ENCODE measurements at regions not wholly inside any gene's neighbourhood (a gene's known extent, or its start where the extent isn't known, plus 50 kb on each side); places are given as distances from the start of the nearest gene placed in this dataset.

GRCh38 chr13:55820817-55821216 lies 1319.9 kb upstream of the PRR20A start:
- Histone ChIP-seq H3K27ac (ENCODE audit: low read depth, low read length) (no peak overlapping the region), H3K9me3 (ENCODE audit: control insufficient read depth, insufficient read depth, low read length) (peaks cover 3% of the 10 kb centered on the region; the same call in 1 of the 2 replicates), H3K27me3 (ENCODE audit: control insufficient read depth, insufficient read depth, low read length) (no peaks in the 10 kb centered on the region), H3K4me3 (ENCODE audit: low read depth, low read length) (no peak overlapping the region)
- ChIA-PET CTCF (no interaction called here), POLR2A (no interaction called here)
- no peak for DNase-seq (ENCODE audit: low read depth, low spot score)
- no peak for TF ChIP-seq CTCF (IDR thresholded peaks at IDR 0.05; ENCODE audit: low read depth, low read length)

- Histone ChIP-seq H3K27ac (ENCODE audit: low read depth, low read length) (no peak overlapping the region), H3K4me3 (ENCODE audit: low read depth, low read length) (no peak overlapping the region), H3K9me3 (ENCODE audit: control insufficient read depth, insufficient read depth, low read length) (peaks cover 26% of the 10 kb centered on the region), H3K27me3 (ENCODE audit: control insufficient read depth, insufficient read depth, low read length) (no peaks in the 10 kb centered on the region)
- CTCF ChIA-PET, result no interaction called here
- TF ChIP-seq CTCF (IDR thresholded peaks at IDR 0.05; ENCODE audit: low read depth, low read length), result no peak
- POLR2A ChIA-PET, result no interaction called here
- DNase-seq (ENCODE audit: low read depth, low spot score), result no peak
These were observed 1271.1 kb upstream of the PRR20A start for GRCh38 chr13:55869648-55870047.

GRCh38 chr13:55887561-55887960 lies 1253.2 kb upstream of the PRR20A start:
- TF ChIP-seq CTCF (IDR thresholded peaks at IDR 0.05; ENCODE audit: low read depth, low read length), result no peak
- H3K9me3 ChIP-seq (ENCODE audit: control insufficient read depth, insufficient read depth, low read length), result peaks cover 12% of the 10 kb centered on the region
- no peaks in the 10 kb centered on the region for H3K27me3 ChIP-seq (ENCODE audit: control insufficient read depth, insufficient read depth, low read length)
- CTCF ChIA-PET, result interaction anchor here (0.6 kb wide), 1 partner anchor 1890 kb away, joined by 4 read pairs; no protein-coding TSS in a partner anchor
- DNase-seq (ENCODE audit: low read depth, low spot score), result no peak
- no peak overlapping the region for H3K4me3 ChIP-seq (ENCODE audit: low read depth, low read length)
- POLR2A ChIA-PET, result no interaction called here
- no peak overlapping the region for H3K27ac ChIP-seq (ENCODE audit: low read depth, low read length)

- TF ChIP-seq CTCF (IDR thresholded peaks at IDR 0.05; ENCODE audit: low read depth, low read length), result no peak
- Histone ChIP-seq H3K9me3 (ENCODE audit: control insufficient read depth, insufficient read depth, low read length) (peaks cover 8% of the 10 kb centered on the region), H3K27me3 (ENCODE audit: control insufficient read depth, insufficient read depth, low read length) (no peaks in the 10 kb centered on the region), H3K27ac (ENCODE audit: low read depth, low read length) (no peak overlapping the region), H3K4me3 (ENCODE audit: low read depth, low read length) (no peak overlapping the region)
- ChIA-PET POLR2A (no interaction called here), CTCF (no interaction called here)
- DNase-seq (ENCODE audit: low read depth, low spot score), result no peak
These were observed 1247.2 kb upstream of the PRR20A start for GRCh38 chr13:55893540-55893939.

- ChIA-PET POLR2A (no interaction called here), CTCF (no interaction called here)
- H3K9me3 ChIP-seq (ENCODE audit: control insufficient read depth, insufficient read depth, low read length), result peaks cover 9% of the 10 kb centered on the region; the same call in 1 of the 2 replicates
- H3K27ac ChIP-seq (ENCODE audit: low read depth, low read length), result no peak overlapping the region
- TF ChIP-seq CTCF (IDR thresholded peaks at IDR 0.05; ENCODE audit: low read depth, low read length), result no peak
- no peak overlapping the region for H3K4me3 ChIP-seq (ENCODE audit: low read depth, low read length)
- DNase-seq (ENCODE audit: low read depth, low spot score), result no peak
- H3K27me3 ChIP-seq (ENCODE audit: control insufficient read depth, insufficient read depth, low read length), result no peaks in the 10 kb centered on the region
These were observed 1203.5 kb upstream of the PRR20A start for GRCh38 chr13:55937180-55937579.

All from AG04450 (cell line).